AG09319 (cell line): ENCODE measurements at regions not wholly inside any gene's neighbourhood (a gene's known extent, or its start where the extent isn't known, plus 50 kb on each side); places are given as distances from the start of the nearest gene placed in this dataset.

Experiments
- DNase-seq: peaks from one replicate; pipeline ENCODE4 v3.0.0-alpha.2; 2010; ENCODE audit warnings: low read depth; ENCODE audit errors: extremely low read depth
- CTCF ChIP-seq: IDR thresholded peaks from 2 replicates; pipeline ENCODE4 v1.5.1; 2011; ENCODE audit warnings: low read depth, mild to moderate bottlenecking, inconsistent platforms, low read length, moderate library complexity

DNA sequence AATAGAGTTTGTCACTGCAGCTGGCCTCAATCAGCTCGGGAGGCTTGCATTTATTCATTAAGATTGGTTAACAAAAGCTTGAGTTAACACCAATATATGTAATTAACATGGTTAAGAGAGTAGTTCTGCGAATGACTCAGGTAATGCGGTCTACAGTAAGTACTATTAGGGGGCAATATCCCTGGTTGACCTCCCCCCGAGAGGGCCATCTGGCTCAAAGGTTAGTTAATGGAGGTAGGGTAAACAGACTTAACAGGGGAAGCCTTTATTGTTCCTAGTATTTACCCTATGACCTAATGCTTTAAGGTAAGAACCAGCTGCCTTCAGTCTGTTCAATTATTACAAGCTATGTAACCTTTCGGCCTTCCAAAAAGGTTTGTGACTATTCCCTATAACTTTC, 403.3 kb upstream of the SGO1 start:
- no peak for TF ChIP-seq CTCF
- DNase-seq = no peak

DNA sequence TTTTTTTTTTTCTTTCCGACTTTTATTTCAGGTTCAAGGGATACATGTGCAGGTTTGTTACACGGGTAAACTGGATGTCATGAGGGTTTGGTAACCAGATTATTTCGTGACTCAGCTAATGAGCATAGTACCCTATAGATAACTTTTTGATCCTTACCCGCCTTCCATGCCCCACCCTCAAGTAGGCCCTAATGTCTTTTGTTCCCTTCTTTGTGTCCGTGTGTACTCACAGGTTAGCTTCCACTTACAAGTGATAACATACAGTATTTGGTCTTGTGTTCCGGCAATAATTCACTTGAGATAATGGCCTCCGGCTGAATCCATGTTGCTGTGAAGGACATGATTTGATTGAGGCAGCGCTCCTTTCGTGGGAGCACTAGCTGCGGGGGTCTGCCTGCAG, 402.8 kb upstream of the SGO1 start:
- no peak for DNase-seq
- no peak for TF ChIP-seq CTCF

- no peak for DNase-seq
- TF ChIP-seq CTCF = no peak
These were observed 397.6 kb upstream of the SGO1 start for GRCh38 chr3:20583648-20584047.

GRCh38 chr3:20576228-20576627, 390.2 kb upstream of the SGO1 start:
- no peak for TF ChIP-seq CTCF
- DNase-seq = no peak

GRCh38 chr3:20575146-20575545, 389.1 kb upstream of the SGO1 start:
- no peak for DNase-seq
- TF ChIP-seq CTCF = no peak

GRCh38 chr3:20574746-20575145, 388.7 kb upstream of the SGO1 start:
- no peak for DNase-seq

DNA sequence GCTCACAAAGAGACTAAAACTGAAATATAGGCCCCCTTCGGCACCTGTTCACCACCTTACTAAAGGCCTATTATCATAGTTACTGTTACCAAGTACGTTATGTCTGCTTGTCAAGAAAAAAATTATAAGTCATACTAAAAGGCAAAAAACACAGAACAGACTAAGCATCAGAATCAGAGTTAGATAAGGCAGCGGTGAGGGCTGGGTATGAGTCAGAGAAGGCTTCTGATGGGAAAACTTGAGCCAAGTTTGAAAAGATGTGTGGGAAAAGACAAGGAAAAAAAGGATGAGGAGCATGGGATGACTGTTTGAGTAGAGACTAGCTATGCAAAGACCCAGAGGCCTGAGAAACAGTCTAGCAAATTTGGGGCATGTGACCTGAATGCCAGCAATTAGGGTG, 387.2 kb upstream of the SGO1 start:
- no peak for TF ChIP-seq CTCF
- no peak for DNase-seq

More at GRCh38 chr3:20574746-20575145, 388.7 kb upstream of the SGO1 start:
- TF ChIP-seq CTCF = no peak
